HL-60 (cell line): ENCODE measurements at regions not wholly inside any gene's neighbourhood (a gene's known extent, or its start where the extent isn't known, plus 50 kb on each side); places are given as distances from the start of the nearest gene placed in this dataset.

Source experiments
- CTCF ChIP-seq: IDR thresholded peaks from one replicate; pipeline ENCODE4 v1.5.1; 2011; ENCODE audit warnings: low read length, control low read depth, inconsistent platforms; ENCODE audit not compliant: insufficient read depth
- GABPA ChIP-seq: IDR thresholded peaks from 2 replicates; pipeline ENCODE4 v1.6.1; 2012; ENCODE audit warnings: low read depth
- POLR2AphosphoS5 ChIP-seq: IDR thresholded peaks from 2 replicates; pipeline ENCODE4 v1.6.1; 2012; ENCODE audit warnings: low read depth
- SPI1 ChIP-seq: IDR thresholded peaks from 2 replicates; pipeline ENCODE4 v1.6.1; 2012; ENCODE audit warnings: low read depth, mild to moderate bottlenecking, borderline replicate concordance
- TF ChIP-seq, protein P1 (sequence below): IDR thresholded peaks from 2 replicates; pipeline ENCODE4 v1.6.1; 2012; ENCODE audit warnings: low read depth; ENCODE audit not compliant: insufficient replicate concordance

DNA sequence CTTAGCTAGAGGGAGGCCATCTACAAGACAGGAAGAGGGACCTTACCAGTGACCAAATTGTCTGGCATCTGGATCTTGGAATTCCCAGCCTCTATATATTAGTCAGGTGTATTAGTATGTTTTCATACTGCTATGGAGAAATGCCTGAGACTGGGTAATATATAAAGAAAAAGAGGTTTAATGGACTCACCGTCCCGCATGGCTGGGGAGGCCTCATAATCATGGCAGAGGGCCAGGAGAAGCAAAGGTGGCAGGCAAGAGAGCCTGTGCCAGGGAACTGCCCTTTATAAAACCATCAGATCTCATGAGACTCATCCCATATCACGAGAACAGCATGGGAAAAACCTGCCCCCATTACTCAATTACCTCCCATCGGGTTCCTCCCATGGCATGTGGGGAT lies 500.2 kb downstream of the SHISA9 start:
- no peak for TF ChIP-seq CTCF
- TF ChIP-seq GABPA: no peak
- TF ChIP-seq POLR2AphosphoS5: no peak
- no peak for TF ChIP-seq SPI1
- TF ChIP-seq, protein P1, sequence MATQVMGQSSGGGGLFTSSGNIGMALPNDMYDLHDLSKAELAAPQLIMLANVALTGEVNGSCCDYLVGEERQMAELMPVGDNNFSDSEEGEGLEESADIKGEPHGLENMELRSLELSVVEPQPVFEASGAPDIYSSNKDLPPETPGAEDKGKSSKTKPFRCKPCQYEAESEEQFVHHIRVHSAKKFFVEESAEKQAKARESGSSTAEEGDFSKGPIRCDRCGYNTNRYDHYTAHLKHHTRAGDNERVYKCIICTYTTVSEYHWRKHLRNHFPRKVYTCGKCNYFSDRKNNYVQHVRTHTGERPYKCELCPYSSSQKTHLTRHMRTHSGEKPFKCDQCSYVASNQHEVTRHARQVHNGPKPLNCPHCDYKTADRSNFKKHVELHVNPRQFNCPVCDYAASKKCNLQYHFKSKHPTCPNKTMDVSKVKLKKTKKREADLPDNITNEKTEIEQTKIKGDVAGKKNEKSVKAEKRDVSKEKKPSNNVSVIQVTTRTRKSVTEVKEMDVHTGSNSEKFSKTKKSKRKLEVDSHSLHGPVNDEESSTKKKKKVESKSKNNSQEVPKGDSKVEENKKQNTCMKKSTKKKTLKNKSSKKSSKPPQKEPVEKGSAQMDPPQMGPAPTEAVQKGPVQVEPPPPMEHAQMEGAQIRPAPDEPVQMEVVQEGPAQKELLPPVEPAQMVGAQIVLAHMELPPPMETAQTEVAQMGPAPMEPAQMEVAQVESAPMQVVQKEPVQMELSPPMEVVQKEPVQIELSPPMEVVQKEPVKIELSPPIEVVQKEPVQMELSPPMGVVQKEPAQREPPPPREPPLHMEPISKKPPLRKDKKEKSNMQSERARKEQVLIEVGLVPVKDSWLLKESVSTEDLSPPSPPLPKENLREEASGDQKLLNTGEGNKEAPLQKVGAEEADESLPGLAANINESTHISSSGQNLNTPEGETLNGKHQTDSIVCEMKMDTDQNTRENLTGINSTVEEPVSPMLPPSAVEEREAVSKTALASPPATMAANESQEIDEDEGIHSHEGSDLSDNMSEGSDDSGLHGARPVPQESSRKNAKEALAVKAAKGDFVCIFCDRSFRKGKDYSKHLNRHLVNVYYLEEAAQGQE: no peak
